Endothelial cell of umbilical vein (primary cell): ENCODE measurements at regions not wholly inside any gene's neighbourhood (a gene's known extent, or its start where the extent isn't known, plus 50 kb on each side); places are given as distances from the start of the nearest gene placed in this dataset.

Experiments
- BruUV-seq: library from RNA; stranded (reverse); fragments of 400-500 nt; replicated peaks from 2 replicates; lab custom pipeline; 2021; lab: Mats Ljungman, UMichigan
- CTCF ChIA-PET: fragments of 300-600, 350-600 bp; sonication (Branson Sonifier 250); formaldehyde crosslinking; loops from one replicate; lab custom pipeline; 2021; ENCODE audit warnings: antibody characterized with exemption, inconsistent platforms; lab: Charles Lee
- POLR2A ChIA-PET: fragments of 300-600, 350-600 bp; sonication (Branson Sonifier 250); formaldehyde crosslinking; loops from one replicate; lab custom pipeline; 2021; ENCODE audit warnings: antibody characterized with exemption, inconsistent platforms; lab: Charles Lee
- DNase-seq: peaks from one replicate; pipeline ENCODE4 v3.0.0-alpha.2; 2011; ENCODE audit warnings: low read depth, low spot score
- FAIRE-seq: peaks from 2 replicates; lab custom pipeline; 2011; peaks lifted over from hg19 to GRCh38; lab: Jason Lieb, UNC
- H2AFZ ChIP-seq: 2 replicates; pipeline ENCODE4 v1.6.0; 2012; ENCODE audit warnings: low read depth, low read length, control low read depth, inconsistent platforms
- H3K27ac ChIP-seq: 2 replicates; pipeline ENCODE4 v1.5.1; 2011; ENCODE audit warnings: low read depth, mild to moderate bottlenecking, control low read depth, low read length, moderate library complexity; ENCODE audit not compliant: insufficient read depth
- H3K27me3 ChIP-seq, 2 experiments: 2 replicates each; pipeline versions ENCODE4 v1.6.0 to v1.6.1; 2011; ENCODE audit warnings: low read length in 2 of 2, mixed read lengths in 1 of 2; ENCODE audit not compliant: control insufficient read depth in 2 of 2, insufficient read depth in 2 of 2
- H3K36me3 ChIP-seq, 2 experiments: 2 replicates in 1 of 2; 3 replicates in 1 of 2; pipeline ENCODE4 v1.5.1; 2011; ENCODE audit warnings: low read length in 2 of 2, mild to moderate bottlenecking in 1 of 2, moderate library complexity in 1 of 2; ENCODE audit not compliant: control insufficient read depth in 2 of 2, insufficient read depth in 2 of 2; ENCODE audit errors: extremely low read depth in 1 of 2
- H3K4me1 ChIP-seq: 3 replicates; pipeline ENCODE4 v1.5.1; 2011; ENCODE audit warnings: mild to moderate bottlenecking, low read length; ENCODE audit not compliant: control insufficient read depth, insufficient read depth; ENCODE audit errors: extremely low read depth
- H3K4me2 ChIP-seq: 2 replicates; pipeline ENCODE4 v1.6.1; 2011; ENCODE audit warnings: low read length, control low read depth, mixed read lengths; ENCODE audit not compliant: insufficient read depth
- H3K4me3 ChIP-seq, 3 experiments: fragments of 200-600 bp in 1 of 3; sonication (generic), shearing (Covaris generic) in 1 of 3; replicated peaks in 1 of 3; 2 replicates each; pipeline ENCODE4 v1.5.1; 2011 to 2016; ENCODE audit warnings: control low read depth in 3 of 3, low read length in 3 of 3, mild to moderate bottlenecking in 2 of 3, inconsistent platforms in 1 of 3, low read depth in 1 of 3, moderate library complexity in 1 of 3; ENCODE audit not compliant: insufficient read depth in 1 of 3
- H3K79me2 ChIP-seq: 2 replicates; pipeline ENCODE4 v1.6.0; 2012; ENCODE audit warnings: low read length, inconsistent platforms; ENCODE audit not compliant: control insufficient read depth, insufficient read depth
- H3K9ac ChIP-seq: replicated peaks from 2 replicates; pipeline ENCODE3; 2011; ENCODE audit warnings: low read length, control low read depth; ENCODE audit not compliant: insufficient read depth; ENCODE audit errors: extremely low read depth
- H3K9me1 ChIP-seq: replicated peaks from 3 replicates; pipeline ENCODE4 v1.6.0; 2011; ENCODE audit warnings: mild to moderate bottlenecking, low read length; ENCODE audit not compliant: control insufficient read depth, insufficient read depth; ENCODE audit errors: extremely low read depth
- H3K9me3 ChIP-seq: replicated peaks from 2 replicates; pipeline ENCODE4 v1.5.1; 2012; ENCODE audit warnings: low read length, inconsistent platforms; ENCODE audit not compliant: control insufficient read depth, insufficient read depth
- H4K20me1 ChIP-seq: replicated peaks from 2 replicates; pipeline ENCODE3; 2011; ENCODE audit warnings: mild to moderate bottlenecking, low read length; ENCODE audit not compliant: control insufficient read depth, insufficient read depth; ENCODE audit errors: extremely low read depth
- EZH2 ChIP-seq: IDR thresholded peaks from 2 replicates; pipeline ENCODE4 v1.6.1; 2012; ENCODE audit warnings: borderline replicate concordance, low read depth, mild to moderate bottlenecking, moderate library complexity, low read length, inconsistent platforms; ENCODE audit not compliant: severe bottlenecking
- GATA2 ChIP-seq: IDR thresholded peaks from 2 replicates; pipeline ENCODE4 v1.7.0; 2011; ENCODE audit warnings: low read depth, mild to moderate bottlenecking, moderate library complexity, mixed read lengths, low read length; ENCODE audit not compliant: insufficient read length, insufficient read depth
- JUN ChIP-seq: IDR thresholded peaks from 2 replicates; pipeline ENCODE4 v1.6.1; 2011; ENCODE audit warnings: borderline replicate concordance, low read depth; ENCODE audit not compliant: insufficient read length, insufficient read depth
- MAX ChIP-seq: IDR thresholded peaks from 2 replicates; pipeline ENCODE4 v1.6.1; 2011; ENCODE audit not compliant: insufficient read depth, insufficient read length
- MYC ChIP-seq: IDR thresholded peaks from one replicate; pipeline ENCODE4 v1.6.1; 2011; ENCODE audit warnings: mild to moderate bottlenecking, low read depth, low read length
- POLR2A ChIP-seq: IDR thresholded peaks from 2 replicates; pipeline ENCODE4 v1.6.1; 2012; ENCODE audit warnings: low read depth, mild to moderate bottlenecking, control low read depth, low read length
- POLR2AphosphoS5 ChIP-seq: IDR thresholded peaks from 2 replicates; pipeline ENCODE4 v1.6.1; 2012; ENCODE audit warnings: low read depth, mild to moderate bottlenecking, control low read depth, low read length, moderate library complexity; ENCODE audit not compliant: insufficient read depth
- dilution Hi-C: fragments of 300-500 bp; cut with MboI; formaldehyde crosslinking; loops from one replicate; pipeline ENCODE4 v1.15.0; 2019; ENCODE audit warnings: low sequenced_read_pairs; ENCODE audit not compliant: extremely low pct_ligation_motif_present
- intact Hi-C: fragments of 100-400 bp; cut with micrococcal nuclease; formaldehyde crosslinking; loops from one replicate; pipeline ENCODE4 v1.10.0; 2022
- TF ChIP-seq, protein P1 (sequence below), 2 donors: IDR thresholded peaks; 1 replicate in 1 of 2; 2 replicates in 1 of 2; pipeline ENCODE4 v1.5.1; 2011; ENCODE audit warnings: low read length in 2 of 2, mild to moderate bottlenecking in 2 of 2, moderate library complexity in 2 of 2, control low read depth in 1 of 2, inconsistent platforms in 1 of 2, low read depth in 1 of 2; ENCODE audit not compliant: insufficient read depth in 1 of 2; ENCODE audit errors: extremely low read depth in 1 of 2

DNA sequence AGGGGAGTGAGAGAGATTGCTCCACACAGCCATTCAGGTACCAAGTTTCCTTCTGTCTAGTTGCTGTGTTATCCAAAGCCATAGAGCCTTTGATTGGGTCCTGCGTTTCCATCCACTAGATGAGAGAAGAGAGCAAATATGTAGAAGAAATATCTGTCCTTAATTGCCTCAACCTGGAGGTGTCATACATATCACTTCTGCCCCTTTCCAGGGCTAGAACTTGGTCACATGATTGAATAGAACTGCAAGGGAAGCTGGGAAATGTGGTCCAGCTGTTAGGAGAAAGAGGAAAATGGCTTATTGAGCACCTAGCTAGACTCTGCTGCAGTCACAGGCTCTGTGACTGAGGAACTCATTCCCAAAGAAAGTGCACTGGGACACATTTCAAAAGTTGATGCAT lies 115.6 kb upstream of the JAG1 start:
- Histone ChIP-seq H3K9ac (no peak overlapping the region), H3K4me2 (no peak overlapping the region), H3K79me2 (no peaks in the 10 kb centered on the region), H3K4me3 (no peak overlapping the region), H3K36me3 (no peaks in the 10 kb centered on the region), H3K27me3 (no peaks in the 10 kb centered on the region), H3K27ac (no peak overlapping the region), H4K20me1 (no peaks in the 10 kb centered on the region), H3K9me1 (no peaks in the 10 kb centered on the region), H3K4me1 (no peaks in the 10 kb centered on the region), H3K9me3 (no peaks in the 10 kb centered on the region), H2AFZ (no peak overlapping the region)
- FAIRE-seq, result no peak
- DNase-seq, result no peak
- dilution Hi-C loops, result no loop called here
- ChIA-PET POLR2A (no interaction called here), CTCF (no interaction called here)
- no peak for TF ChIP-seq EZH2
- no peak for TF ChIP-seq GATA2
- no peak for TF ChIP-seq MAX
- no peak for TF ChIP-seq JUN
- no peak for TF ChIP-seq POLR2A
- TF ChIP-seq, protein P1, sequence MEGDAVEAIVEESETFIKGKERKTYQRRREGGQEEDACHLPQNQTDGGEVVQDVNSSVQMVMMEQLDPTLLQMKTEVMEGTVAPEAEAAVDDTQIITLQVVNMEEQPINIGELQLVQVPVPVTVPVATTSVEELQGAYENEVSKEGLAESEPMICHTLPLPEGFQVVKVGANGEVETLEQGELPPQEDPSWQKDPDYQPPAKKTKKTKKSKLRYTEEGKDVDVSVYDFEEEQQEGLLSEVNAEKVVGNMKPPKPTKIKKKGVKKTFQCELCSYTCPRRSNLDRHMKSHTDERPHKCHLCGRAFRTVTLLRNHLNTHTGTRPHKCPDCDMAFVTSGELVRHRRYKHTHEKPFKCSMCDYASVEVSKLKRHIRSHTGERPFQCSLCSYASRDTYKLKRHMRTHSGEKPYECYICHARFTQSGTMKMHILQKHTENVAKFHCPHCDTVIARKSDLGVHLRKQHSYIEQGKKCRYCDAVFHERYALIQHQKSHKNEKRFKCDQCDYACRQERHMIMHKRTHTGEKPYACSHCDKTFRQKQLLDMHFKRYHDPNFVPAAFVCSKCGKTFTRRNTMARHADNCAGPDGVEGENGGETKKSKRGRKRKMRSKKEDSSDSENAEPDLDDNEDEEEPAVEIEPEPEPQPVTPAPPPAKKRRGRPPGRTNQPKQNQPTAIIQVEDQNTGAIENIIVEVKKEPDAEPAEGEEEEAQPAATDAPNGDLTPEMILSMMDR (IDR thresholded peaks at IDR 0.05; ENCODE audit: extremely low read depth in 1 of 2, insufficient read depth in 1 of 2, low read depth in 1 of 2, low read length in 2 of 2), result no peak
- no peak for TF ChIP-seq POLR2AphosphoS5
- no peak for TF ChIP-seq MYC
- intact Hi-C loops, result no loop called here
- no TSS peak for BruUV-seq
